GM12878 (cell line): ENCODE measurements at regions not wholly inside any gene's neighbourhood (a gene's known extent, or its start where the extent isn't known, plus 50 kb on each side); places are given as distances from the start of the nearest gene placed in this dataset.

Source experiments
- ATAC-seq: fragments of 200-7000 bp; cut with Tn5 transposase; 3 replicates; pipeline ENCODE4 v1.9.1; 2020; ENCODE audit warnings: mild to moderate bottlenecking, moderate library complexity
- BruUV-seq: library from RNA; stranded (reverse); fragments of 400-500 nt; replicated peaks from 2 replicates; lab custom pipeline; 2021; lab: Mats Ljungman, UMichigan
- CTCF ChIA-PET: fragments of 300-600 bp; sonication (Branson Sonifier 250); formaldehyde crosslinking; extraction: SDS; loops from one replicate; lab custom pipeline; 2021; ENCODE audit warnings: inconsistent platforms; lab: Yijun Ruan, JAX
- POLR2A ChIA-PET: fragments of 350-600 bp; formaldehyde crosslinking; extraction: SDS; loops from one replicate; lab custom pipeline; 2021; ENCODE audit warnings: inconsistent platforms; lab: Charles Lee
- RAD21 ChIA-PET: fragments of 300-600 bp; sonication (Branson Sonifier 250); formaldehyde crosslinking; loops from one replicate; lab custom pipeline; 2023; ENCODE audit warnings: antibody characterized with exemption; ENCODE audit not compliant: unreplicated experiment; lab: Charles Lee
- SMC1A ChIA-PET: fragments of 300-600 bp; sonication (Branson Sonifier 250); formaldehyde crosslinking; loops from one replicate; lab custom pipeline; 2023; ENCODE audit not compliant: unreplicated experiment, uncharacterized antibody; lab: Charles Lee
- DNase-seq: peaks from one replicate; pipeline ENCODE4 v3.0.0-alpha.2; 2011; ENCODE audit warnings: low read depth, low spot score
- FAIRE-seq: peaks from 3 replicates; lab custom pipeline; 2011; peaks lifted over from hg19 to GRCh38; lab: Jason Lieb, UNC
- H2AFZ ChIP-seq: 2 replicates; pipeline ENCODE4 v1.6.0; 2011; ENCODE audit warnings: low read depth, low read length, control low read depth; ENCODE audit not compliant: control insufficient read depth
- H3K27ac ChIP-seq: 2 replicates; pipeline ENCODE4 v1.5.1; 2011; ENCODE audit warnings: control low read depth; ENCODE audit not compliant: control insufficient read depth, insufficient read depth
- H3K27me3 ChIP-seq, 2 experiments: replicated peaks in 1 of 2; 2 replicates each; pipeline versions ENCODE4 v1.6.0 to v1.6.1; 2011; ENCODE audit warnings: low read length in 1 of 2; ENCODE audit not compliant: control insufficient read depth in 2 of 2, insufficient read depth in 2 of 2
- H3K36me3 ChIP-seq, 2 experiments: 2 replicates each; pipeline ENCODE4 v1.5.1; 2011; ENCODE audit warnings: low read length in 1 of 2; ENCODE audit not compliant: control insufficient read depth in 2 of 2, insufficient read depth in 2 of 2
- H3K4me1 ChIP-seq: 2 replicates; pipeline ENCODE4 v1.6.1; 2011; ENCODE audit warnings: mild to moderate bottlenecking, low read length, moderate library complexity, mixed read lengths; ENCODE audit not compliant: control insufficient read depth, insufficient read depth
- H3K4me2 ChIP-seq: 2 replicates; pipeline ENCODE4 v1.6.0; 2011; ENCODE audit warnings: control low read depth; ENCODE audit not compliant: control insufficient read depth, insufficient read depth
- H3K4me3 ChIP-seq: fragments of 200-600 bp; sonication (generic); 2 replicates; pipeline ENCODE4 v1.5.1; 2016
- H3K79me2 ChIP-seq: 2 replicates; pipeline ENCODE4 v1.6.0; 2011; ENCODE audit warnings: low read length; ENCODE audit not compliant: control insufficient read depth, insufficient read depth
- H3K9ac ChIP-seq: 2 replicates; pipeline ENCODE4 v1.8.0; 2011; ENCODE audit warnings: low read length, control low read depth, mixed read lengths; ENCODE audit not compliant: control insufficient read depth, insufficient read depth
- H3K9me3 ChIP-seq: replicated peaks from 3 replicates; pipeline ENCODE4 v1.5.1; 2011; ENCODE audit warnings: mild to moderate bottlenecking, low read length; ENCODE audit not compliant: control insufficient read depth, insufficient read depth
- H4K20me1 ChIP-seq: 2 replicates; pipeline ENCODE4 v1.6.0; 2011; ENCODE audit not compliant: control insufficient read depth, insufficient read depth
- EGR1 ChIP-seq, 2 experiments: IDR thresholded peaks; 1 replicate in 1 of 2; 2 replicates in 1 of 2; pipeline ENCODE4 v1.6.1; 2011 to 2012; ENCODE audit warnings: low read depth in 2 of 2, low read length in 2 of 2, borderline replicate concordance in 1 of 2, mild to moderate bottlenecking in 1 of 2, moderate library complexity in 1 of 2
- IRF5 ChIP-seq: fragments of 450-650 bp; IDR thresholded peaks from 2 replicates; pipeline ENCODE4 v1.6.1; 2017; ENCODE audit warnings: borderline replicate concordance
- JUNB ChIP-seq: IDR thresholded peaks from 2 replicates; pipeline ENCODE4 v1.6.1; 2016; ENCODE audit warnings: antibody characterized with exemption, mild to moderate bottlenecking
- KDM1A ChIP-seq: fragments of 200-600 bp; sonication (generic); IDR thresholded peaks from 2 replicates; pipeline ENCODE4 v1.6.1; 2016; ENCODE audit warnings: borderline replicate concordance
- NFIC ChIP-seq: IDR thresholded peaks from 2 replicates; pipeline ENCODE4 v1.6.1; 2012; ENCODE audit warnings: low read depth, mild to moderate bottlenecking, inconsistent platforms, low read length, moderate library complexity
- PKNOX1 ChIP-seq: fragments of 450-650 bp; IDR thresholded peaks from 2 replicates; pipeline ENCODE4 v1.6.1; 2016; ENCODE audit warnings: mild to moderate bottlenecking
- SMAD5 ChIP-seq: IDR thresholded peaks from 2 replicates; pipeline ENCODE4 v1.6.1; 2016; ENCODE audit warnings: antibody characterized with exemption, low read depth
- ZBTB4 ChIP-seq: fragments of 450-650 bp; formaldehyde crosslinking; IDR thresholded peaks from 2 replicates; pipeline ENCODE4 v1.4.0; 2022; ENCODE audit warnings: mild to moderate bottlenecking, moderate library complexity
- ZNF274 ChIP-seq: IDR thresholded peaks from one replicate; pipeline ENCODE4 v1.8.0; 2011; ENCODE audit not compliant: insufficient read length, insufficient read depth
- ZZZ3 ChIP-seq: IDR thresholded peaks from 2 replicates; pipeline ENCODE4 v1.6.1; 2011; ENCODE audit warnings: low read depth; ENCODE audit not compliant: control insufficient read depth, insufficient read length
- WGBS: methylation state at CpG from one replicate; pipeline ENCODE4 v1.1.6; 2016; ENCODE audit warnings: low lambda C conversion rate; ENCODE audit not compliant: insufficient replicate concordance, insufficient coverage; ENCODE audit errors: missing lambda C conversion rate; 5-methylcytosine and 5-hydroxymethylcytosine counted together
- in situ Hi-C: fragments of 300-500 bp; cut with MboI; formaldehyde crosslinking; loops from 9 replicates; pipeline ENCODE4 v1.14.3; 2018; ENCODE audit warnings: mixed read lengths
- intact Hi-C: fragments of 100-400 bp; cut with micrococcal nuclease; formaldehyde crosslinking; loops from one replicate; pipeline ENCODE4 v1.14.2; 2022; ENCODE audit not compliant: unreplicated experiment

GRCh38 chr5:174971210-174971609 is 246.8 kb downstream of the MSX2 start:
- H3K4me2 ChIP-seq, result no peak overlapping the region
- H3K4me1 ChIP-seq, result no peaks in the 10 kb centered on the region
- intact Hi-C loops (no loop called here), in situ Hi-C loops (no loop called here)
- H3K4me3 ChIP-seq, result no peak overlapping the region
- no peaks in the 10 kb centered on the region for H4K20me1 ChIP-seq
- SMC1A ChIA-PET, result no interaction called here
- CTCF ChIA-PET, result no interaction called here
- H3K79me2 ChIP-seq, result no peaks in the 10 kb centered on the region
- RAD21 ChIA-PET, result no interaction called here
- H2AFZ ChIP-seq, result no peak overlapping the region
- no peaks in the 10 kb centered on the region for H3K27me3 ChIP-seq
- BruUV-seq, result no TSS peak
- no peak for DNase-seq
- TF ChIP-seq ZZZ3, result no peak
- no peak for TF ChIP-seq SMAD5
- TF ChIP-seq ZNF274, result no peak
- TF ChIP-seq, all 136 proteins: peak for 0
- no peaks in the 10 kb centered on the region; the same call in 2 of the 3 replicates for H3K9me3 ChIP-seq
- POLR2A ChIA-PET, result no interaction called here
- H3K27ac ChIP-seq, result no peak overlapping the region
- no peak for ATAC-seq
- H3K36me3 ChIP-seq, result no peaks in the 10 kb centered on the region
- no peak overlapping the region for H3K9ac ChIP-seq
- FAIRE-seq, result no peak

GRCh38 chr5:174970502-174970901 is 246.1 kb downstream of the MSX2 start:
- Histone ChIP-seq H3K4me2 (no peak overlapping the region), H3K36me3 (no peaks in the 10 kb centered on the region), H3K4me3 (no peak overlapping the region), H2AFZ (no peak overlapping the region), H3K9me3 (no peaks in the 10 kb centered on the region; the same call in 2 of the 3 replicates), H3K4me1 (no peaks in the 10 kb centered on the region), H3K27me3 (no peaks in the 10 kb centered on the region), H3K79me2 (no peaks in the 10 kb centered on the region), H4K20me1 (no peaks in the 10 kb centered on the region), H3K27ac (no peak overlapping the region), H3K9ac (no peak overlapping the region)
- RAD21 ChIA-PET, result no interaction called here
- CTCF ChIA-PET, result no interaction called here
- no peak for FAIRE-seq
- no TSS peak for BruUV-seq
- in situ Hi-C loops, result no loop called here
- no peak for DNase-seq
- SMC1A ChIA-PET, result no interaction called here
- intact Hi-C loops, result no loop called here
- WGBS, result 2% methylated on average over 4 of the region's 4 CpGs
- POLR2A ChIA-PET, result no interaction called here
- no peak for ATAC-seq
- TF ChIP-seq PKNOX1 (no peak), ZBTB4 (CRISPR knock-in tag) (no peak), EGR1 (IDR thresholded peaks at IDR 0.05; ENCODE audit: borderline replicate concordance in 1 of 2, low read depth in 2 of 2, low read length in 2 of 2) (no peak), KDM1A (no peak), IRF5 (no peak), NFIC (no peak), JUNB (no peak)
